NCI-H128 (cell line): ENCODE measurements at regions not wholly inside any gene's neighbourhood (a gene's known extent, or its start where the extent isn't known, plus 50 kb on each side); places are given as distances from the start of the nearest gene placed in this dataset.

Experiments
- DNase-seq: peaks from one replicate; lab custom pipeline; 2025; ENCODE audit not compliant: unreplicated experiment; lab: John Stamatoyannopoulos, UW

GRCh38 chr1:58908561-58909560 is 125.0 kb upstream of the JUN start:
- DNase-seq: no peak

GRCh38 chr1:58909914-58910681 is 126.3 kb upstream of the JUN start:
- DNase-seq: no peak

- DNase-seq: no peak
Observed at GRCh38 chr1:58911841-58912499, 128.1 kb upstream of the JUN start.

- DNase-seq: no peak
Observed at GRCh38 chr1:58914925-58915324, 131.1 kb upstream of the JUN start.

GRCh38 chr1:58917436-58917835 is 133.6 kb upstream of the JUN start:
- DNase-seq: no peak

- no peak for DNase-seq
Observed at GRCh38 chr1:58919226-58919958, 135.5 kb upstream of the JUN start.

- no peak for DNase-seq
Observed at GRCh38 chr1:58919959-58920321, 136.1 kb upstream of the JUN start.

- no peak for DNase-seq
Observed at GRCh38 chr1:58921342-58921741, 137.5 kb upstream of the JUN start.

GRCh38 chr1:58921751-58922150 is 137.9 kb upstream of the JUN start:
- DNase-seq: no peak

- DNase-seq: no peak
Observed at GRCh38 chr1:58922302-58923089, 138.6 kb upstream of the JUN start.

GRCh38 chr1:58923090-58923470 is 139.2 kb upstream of the JUN start:
- DNase-seq: no peak

- DNase-seq: no peak
Observed at GRCh38 chr1:58924016-58924565, 140.2 kb upstream of the JUN start.

- DNase-seq: no peak
Observed at GRCh38 chr1:58924821-58925220, 141.0 kb upstream of the JUN start.

- DNase-seq: no peak
Observed at GRCh38 chr1:58925247-58925646, 141.4 kb upstream of the JUN start.

- DNase-seq: no peak
Observed at GRCh38 chr1:58926152-58926551, 142.3 kb upstream of the JUN start.

GRCh38 chr1:58927041-58927721 is 143.3 kb upstream of the JUN start:
- DNase-seq: no peak

GRCh38 chr1:58927722-58928085 is 143.9 kb upstream of the JUN start:
- DNase-seq: no peak

GRCh38 chr1:58928514-58928913 is 144.7 kb upstream of the JUN start:
- no peak for DNase-seq

GRCh38 chr1:58929671-58930325 is 146.0 kb upstream of the JUN start:
- no peak for DNase-seq
